Activated CD4-positive, alpha-beta T cell treated with anti-CD3 and anti-CD28 coated beads, Interleukin-2, amount 50 U/mL, for 4 hours (primary cell): ENCODE measurements at regions not wholly inside any gene's neighbourhood (a gene's known extent, or its start where the extent isn't known, plus 50 kb on each side); places are given as distances from the start of the nearest gene placed in this dataset.
"Not testable (repeated sequence)": the region's sequence is repeated elsewhere in the genome, so short reads cannot be mapped to it uniquely, and the experiment has no call there.

Experiments used
- DNase-seq, 2 experiments: peaks; one replicate each; pipeline ENCODE4 v3.0.0-alpha.2; 2020

GRCh38 chr1:145191272-145191675 lies 50.7 kb downstream of the PPIAL4D start:
- DNase-seq = not testable (repeated sequence)

- not testable (repeated sequence) for DNase-seq
Measured at GRCh38 chr1:145189543-145190030, 52.4 kb downstream of the PPIAL4D start.

GRCh38 chr1:145188869-145189542 lies 53.0 kb downstream of the PPIAL4D start:
- DNase-seq = peak in 1 of 2 experiments; percentile 6

GRCh38 chr1:145182606-145183413 lies 59.2 kb downstream of the PPIAL4D start:
- not testable (repeated sequence) for DNase-seq

GRCh38 chr1:145176285-145176925 lies 65.6 kb downstream of the PPIAL4D start:
- DNase-seq = not testable (repeated sequence)

- DNase-seq = not testable (repeated sequence)
Measured at GRCh38 chr1:145174377-145174776, 67.6 kb downstream of the PPIAL4D start.

GRCh38 chr1:145168220-145168848 lies 72.6 kb downstream of the FAM72D start:
- DNase-seq = not testable (repeated sequence)

GRCh38 chr1:145164360-145164759 lies 68.6 kb downstream of the FAM72D start:
- not testable (repeated sequence) for DNase-seq
